ENCODE measurements at regions not wholly inside any gene's neighbourhood (a gene's known extent, or its start where the extent isn't known, plus 50 kb on each side); places are given as distances from the start of the nearest gene placed in this dataset.

- TF ChIP-seq CTCF (IDR thresholded peaks at IDR 0.05) (no peak), POLR2A (IDR thresholded peaks at IDR 0.05) (no peak)
These were observed 431.7 kb upstream of the CTNND2 start for GRCh38 chr5:12335938-12336337.

All from Peyer's patch (tissue), 4 donors.